Activated CD4-positive, alpha-beta memory T cell treated with anti-CD3 and anti-CD28 coated beads, Interleukin-2, amount 10 ng/mL, durations not matched to agents 7 days and 5 days (primary cell): ENCODE measurements at regions not wholly inside any gene's neighbourhood (a gene's known extent, or its start where the extent isn't known, plus 50 kb on each side); places are given as distances from the start of the nearest gene placed in this dataset.
"Not testable (repeated sequence)": the region's sequence is repeated elsewhere in the genome, so short reads cannot be mapped to it uniquely, and the experiment has no call there.

Experiments
- CTCF ChIA-PET: fragments of 350-600 bp; sonication (Branson Sonifier 250); formaldehyde crosslinking; loops from one replicate; lab custom pipeline; 2021; ENCODE audit warnings: antibody characterized with exemption, inconsistent platforms; lab: Charles Lee
- POLR2A ChIA-PET: fragments of 350-600 bp; sonication (Branson Sonifier 250); formaldehyde crosslinking; loops from one replicate; lab custom pipeline; 2021; ENCODE audit warnings: antibody characterized with exemption; lab: Charles Lee
- DNase-seq: peaks from one replicate; pipeline ENCODE4 v3.0.0-alpha.2; 2020
- H3K27ac Mint-ChIP-seq: one replicate; pipeline ENCODE4 v1.8.0; 2021; ENCODE audit warnings: mild to moderate bottlenecking, mixed read lengths
- H3K27me3 Mint-ChIP-seq: one replicate; pipeline ENCODE4 v1.8.0; 2021; ENCODE audit warnings: mixed read lengths
- H3K36me3 Mint-ChIP-seq: one replicate; pipeline ENCODE4 v1.8.0; 2021; ENCODE audit warnings: low read depth, mixed read lengths
- H3K4me1 Mint-ChIP-seq: one replicate; pipeline ENCODE4 v1.8.0; 2021; ENCODE audit warnings: mixed read lengths
- H3K4me3 Mint-ChIP-seq: one replicate; pipeline ENCODE4 v1.8.0; 2021; ENCODE audit warnings: mild to moderate bottlenecking, mixed read lengths
- H3K9me3 Mint-ChIP-seq: one replicate; pipeline ENCODE4 v1.8.0; 2021; ENCODE audit warnings: mixed read lengths

DNA sequence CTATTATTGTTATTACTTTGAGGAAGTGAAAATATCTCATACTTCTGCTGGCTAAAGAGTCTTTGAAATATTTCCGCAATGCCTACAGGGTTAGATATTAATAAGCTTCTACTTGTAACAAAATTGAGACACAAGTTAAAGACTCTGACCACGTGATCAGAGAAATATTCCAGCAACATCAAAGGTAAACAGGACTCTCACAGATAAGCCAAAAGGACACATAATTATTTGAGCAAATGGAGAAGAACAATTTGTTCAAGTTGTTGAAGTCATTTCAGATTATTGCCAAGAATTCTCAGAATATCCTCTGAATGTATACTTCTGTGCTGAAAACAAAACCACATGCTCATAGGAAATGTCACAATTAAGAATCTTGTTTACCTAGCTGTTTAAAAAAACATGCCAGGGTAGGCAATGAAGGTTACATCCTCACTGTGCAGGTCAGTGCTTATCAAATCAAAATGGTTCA lies 225.8 kb upstream of the ALCAM start:
- DNase-seq = no peak
- H3K36me3 Mint-ChIP-seq = no peaks in the 10 kb centered on the region
- H3K4me3 Mint-ChIP-seq = no peak overlapping the region
- no peak overlapping the region for H3K27ac Mint-ChIP-seq
- ChIA-PET POLR2A (no interaction called here), CTCF (no interaction called here)
- H3K4me1 Mint-ChIP-seq = no peaks in the 10 kb centered on the region
- no peaks in the 10 kb centered on the region for H3K9me3 Mint-ChIP-seq
- no peaks in the 10 kb centered on the region for H3K27me3 Mint-ChIP-seq

GRCh38 chr3:105144837-105145236 lies 221.9 kb upstream of the ALCAM start:
- Mint-ChIP-seq H3K27me3 (no peaks in the 10 kb centered on the region), H3K4me3 (no peak overlapping the region), H3K9me3 (no peaks in the 10 kb centered on the region), H3K36me3 (no peaks in the 10 kb centered on the region), H3K27ac (no peak overlapping the region), H3K4me1 (no peaks in the 10 kb centered on the region)
- ChIA-PET POLR2A (no interaction called here), CTCF (no interaction called here)
- no peak for DNase-seq

GRCh38 chr3:105145511-105145910 lies 221.2 kb upstream of the ALCAM start:
- no peak overlapping the region for H3K4me3 Mint-ChIP-seq
- DNase-seq = no peak
- no peak overlapping the region for H3K27ac Mint-ChIP-seq
- POLR2A ChIA-PET = no interaction called here
- no peaks in the 10 kb centered on the region for H3K27me3 Mint-ChIP-seq
- CTCF ChIA-PET = no interaction called here
- H3K36me3 Mint-ChIP-seq = no peaks in the 10 kb centered on the region
- no peaks in the 10 kb centered on the region for H3K4me1 Mint-ChIP-seq
- H3K9me3 Mint-ChIP-seq = no peaks in the 10 kb centered on the region

GRCh38 chr3:105149197-105149596 lies 217.5 kb upstream of the ALCAM start:
- POLR2A ChIA-PET, H3K4me3 Mint-ChIP-seq, H3K27me3 Mint-ChIP-seq, H3K4me1 Mint-ChIP-seq, H3K36me3 Mint-ChIP-seq, CTCF ChIA-PET, DNase-seq, H3K9me3 Mint-ChIP-seq, H3K27ac Mint-ChIP-seq: not testable (repeated sequence)

DNA sequence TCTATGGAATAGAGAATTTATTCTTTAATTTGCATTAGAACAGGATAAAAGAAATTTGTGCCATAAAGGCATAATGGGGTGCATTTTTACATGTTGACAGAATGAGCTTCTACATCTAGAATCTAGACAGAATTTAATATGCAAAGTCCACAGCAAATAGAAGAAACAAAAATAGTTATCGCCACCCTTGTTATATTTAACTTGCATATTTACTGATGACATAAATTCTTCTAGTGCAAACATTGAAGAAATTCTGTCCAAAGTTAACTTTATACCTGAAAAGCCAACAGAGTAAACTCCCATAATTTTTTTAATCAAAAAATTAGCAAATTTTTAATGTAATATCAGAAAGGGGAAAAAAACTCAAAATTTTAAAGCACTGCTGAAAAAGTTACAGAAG lies 213.7 kb upstream of the ALCAM start:
- DNase-seq = no peak
- Mint-ChIP-seq H3K27ac (no peak overlapping the region), H3K36me3 (no peaks in the 10 kb centered on the region), H3K4me3 (no peak overlapping the region), H3K4me1 (no peaks in the 10 kb centered on the region), H3K9me3 (no peaks in the 10 kb centered on the region), H3K27me3 (no peaks in the 10 kb centered on the region)
- CTCF ChIA-PET = no interaction called here
- POLR2A ChIA-PET = no interaction called here

DNA sequence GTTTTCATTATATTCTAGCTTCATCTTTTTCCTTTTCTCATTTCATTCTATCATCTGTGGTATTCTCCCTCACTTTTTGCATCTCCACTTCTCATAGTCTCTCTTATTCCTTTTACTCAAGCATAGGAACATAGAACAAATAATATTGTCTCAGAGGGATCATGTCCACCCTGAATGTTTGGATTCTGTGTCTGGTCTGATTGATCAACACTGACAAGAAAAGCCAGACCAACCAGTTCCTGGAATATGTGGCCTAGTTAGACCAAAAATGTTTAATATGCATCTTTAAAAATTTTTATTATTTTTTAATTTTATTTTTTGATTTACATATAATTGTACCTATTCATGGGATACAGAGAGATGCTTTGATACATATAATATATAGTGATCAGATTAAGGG lies 212.0 kb upstream of the ALCAM start:
- no peak for DNase-seq
- Mint-ChIP-seq H3K4me1 (no peaks in the 10 kb centered on the region), H3K27ac (no peak overlapping the region), H3K9me3 (no peaks in the 10 kb centered on the region), H3K36me3 (no peaks in the 10 kb centered on the region), H3K4me3 (no peak overlapping the region), H3K27me3 (no peaks in the 10 kb centered on the region)
- CTCF ChIA-PET = no interaction called here
- POLR2A ChIA-PET = no interaction called here

DNA sequence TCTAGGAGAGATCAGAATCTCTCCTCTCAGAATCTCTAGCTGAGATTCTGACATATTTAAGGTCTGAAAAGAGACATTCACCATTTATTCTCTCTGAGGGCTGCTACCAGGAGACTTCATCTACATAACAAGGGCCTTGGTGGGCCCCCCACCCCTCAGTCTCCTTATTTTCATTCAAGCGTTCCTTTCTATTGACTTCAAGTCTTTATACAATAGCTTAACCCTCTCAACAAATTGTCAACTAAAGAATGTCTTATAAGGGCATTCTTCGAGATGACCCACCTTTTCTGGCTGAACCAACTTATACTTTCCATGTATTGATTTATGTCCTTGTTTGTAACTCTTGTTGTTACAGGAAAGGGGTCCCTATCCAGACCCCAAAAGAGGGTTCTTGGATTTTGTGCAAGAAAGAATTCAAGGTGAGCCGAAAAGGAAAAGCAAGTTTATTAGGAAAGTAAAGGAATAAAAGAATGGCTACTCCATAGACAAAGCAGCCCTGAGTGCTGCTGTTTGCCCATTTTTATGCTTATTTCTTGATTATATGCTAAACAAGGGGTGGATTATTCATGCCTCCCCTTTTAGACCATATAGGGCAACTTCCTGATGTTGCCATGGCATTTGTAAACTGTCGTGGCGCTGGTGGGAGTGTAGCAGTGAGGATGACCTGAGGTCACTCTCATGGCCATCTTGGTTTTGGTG lies 209.5 kb upstream of the ALCAM start:
- no peaks in the 10 kb centered on the region for H3K4me1 Mint-ChIP-seq
- H3K36me3 Mint-ChIP-seq = no peaks in the 10 kb centered on the region
- H3K27me3 Mint-ChIP-seq = no peaks in the 10 kb centered on the region
- no peak overlapping the region for H3K27ac Mint-ChIP-seq
- no peak overlapping the region for H3K4me3 Mint-ChIP-seq
- DNase-seq = no peak
- H3K9me3 Mint-ChIP-seq = no peaks in the 10 kb centered on the region
- CTCF ChIA-PET = no interaction called here
- POLR2A ChIA-PET = no interaction called here

- DNase-seq = no peak
- H3K4me1 Mint-ChIP-seq = no peaks in the 10 kb centered on the region
- ChIA-PET POLR2A (no interaction called here), CTCF (no interaction called here)
- H3K27me3 Mint-ChIP-seq = no peaks in the 10 kb centered on the region
- no peak overlapping the region for H3K4me3 Mint-ChIP-seq
- no peaks in the 10 kb centered on the region for H3K9me3 Mint-ChIP-seq
- no peaks in the 10 kb centered on the region for H3K36me3 Mint-ChIP-seq
- no peak overlapping the region for H3K27ac Mint-ChIP-seq
These were observed 209.0 kb upstream of the ALCAM start for GRCh38 chr3:105157766-105158085.

DNA sequence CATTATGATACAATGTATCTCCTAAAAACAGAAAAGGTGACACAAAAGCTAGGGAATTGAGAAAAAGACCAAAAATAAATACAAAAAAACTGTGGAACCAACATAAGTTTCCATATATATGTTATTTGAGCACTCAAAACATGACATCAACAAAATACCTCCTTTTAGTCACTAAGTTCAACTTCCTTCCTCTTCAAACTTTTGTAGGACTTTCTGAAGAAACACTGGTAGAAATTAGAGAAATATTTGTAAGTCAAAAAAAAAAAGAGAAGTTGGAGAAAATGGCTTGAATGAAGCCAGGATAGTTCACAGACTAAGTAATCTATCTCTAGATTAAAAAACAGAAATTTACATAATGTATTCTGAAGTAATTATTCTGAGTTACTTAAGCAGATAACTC lies 208.4 kb upstream of the ALCAM start:
- CTCF ChIA-PET = no interaction called here

GRCh38 chr3:105162448-105162847 lies 204.3 kb upstream of the ALCAM start:
- no peak for DNase-seq
- H3K36me3 Mint-ChIP-seq = no peaks in the 10 kb centered on the region
- no peaks in the 10 kb centered on the region for H3K27me3 Mint-ChIP-seq
- POLR2A ChIA-PET = no interaction called here
- no peaks in the 10 kb centered on the region for H3K9me3 Mint-ChIP-seq
- no peak overlapping the region for H3K27ac Mint-ChIP-seq
- no peak overlapping the region for H3K4me3 Mint-ChIP-seq
- CTCF ChIA-PET = no interaction called here
- no peaks in the 10 kb centered on the region for H3K4me1 Mint-ChIP-seq

More for the DNA sequence above, 208.4 kb upstream of the ALCAM start:
- Mint-ChIP-seq H3K4me3 (no peak overlapping the region), H3K4me1 (no peaks in the 10 kb centered on the region), H3K27ac (no peak overlapping the region), H3K36me3 (no peaks in the 10 kb centered on the region), H3K27me3 (no peaks in the 10 kb centered on the region), H3K9me3 (no peaks in the 10 kb centered on the region)
- POLR2A ChIA-PET = no interaction called here
- DNase-seq = no peak

GRCh38 chr3:105166893-105167292 lies 199.8 kb upstream of the ALCAM start:
- CTCF ChIA-PET = no interaction called here
- no peaks in the 10 kb centered on the region for H3K36me3 Mint-ChIP-seq
- no peak overlapping the region for H3K4me3 Mint-ChIP-seq
- H3K27me3 Mint-ChIP-seq = no peaks in the 10 kb centered on the region
- DNase-seq = no peak
- H3K4me1 Mint-ChIP-seq = no peaks in the 10 kb centered on the region
- no peak overlapping the region for H3K27ac Mint-ChIP-seq
- POLR2A ChIA-PET = no interaction called here
- no peaks in the 10 kb centered on the region for H3K9me3 Mint-ChIP-seq

DNA sequence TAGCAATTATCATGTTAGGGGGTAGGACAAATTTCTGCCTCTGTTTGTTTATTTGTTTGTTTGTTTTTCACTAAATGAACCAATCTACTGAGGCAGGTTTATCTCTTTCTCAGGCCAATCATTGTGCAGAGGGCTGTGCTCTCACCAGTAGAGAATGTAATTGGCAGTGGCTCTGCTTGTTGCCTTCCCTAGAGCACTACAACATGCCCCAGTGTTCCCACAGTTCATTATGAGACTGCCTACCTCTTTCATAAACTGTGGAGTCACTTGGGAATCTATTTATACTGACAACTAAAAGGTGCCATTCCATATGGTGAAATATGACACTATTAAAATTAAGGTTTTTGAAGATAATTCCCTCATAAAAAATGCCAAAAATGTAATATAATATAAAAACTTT lies 196.3 kb upstream of the ALCAM start:
- no peaks in the 10 kb centered on the region for H3K36me3 Mint-ChIP-seq
- ChIA-PET CTCF (no interaction called here), POLR2A (no interaction called here)
- H3K4me3 Mint-ChIP-seq = no peak overlapping the region
- H3K27ac Mint-ChIP-seq = no peak overlapping the region
- H3K27me3 Mint-ChIP-seq = no peaks in the 10 kb centered on the region
- no peaks in the 10 kb centered on the region for H3K9me3 Mint-ChIP-seq
- no peak for DNase-seq
- no peaks in the 10 kb centered on the region for H3K4me1 Mint-ChIP-seq

DNA sequence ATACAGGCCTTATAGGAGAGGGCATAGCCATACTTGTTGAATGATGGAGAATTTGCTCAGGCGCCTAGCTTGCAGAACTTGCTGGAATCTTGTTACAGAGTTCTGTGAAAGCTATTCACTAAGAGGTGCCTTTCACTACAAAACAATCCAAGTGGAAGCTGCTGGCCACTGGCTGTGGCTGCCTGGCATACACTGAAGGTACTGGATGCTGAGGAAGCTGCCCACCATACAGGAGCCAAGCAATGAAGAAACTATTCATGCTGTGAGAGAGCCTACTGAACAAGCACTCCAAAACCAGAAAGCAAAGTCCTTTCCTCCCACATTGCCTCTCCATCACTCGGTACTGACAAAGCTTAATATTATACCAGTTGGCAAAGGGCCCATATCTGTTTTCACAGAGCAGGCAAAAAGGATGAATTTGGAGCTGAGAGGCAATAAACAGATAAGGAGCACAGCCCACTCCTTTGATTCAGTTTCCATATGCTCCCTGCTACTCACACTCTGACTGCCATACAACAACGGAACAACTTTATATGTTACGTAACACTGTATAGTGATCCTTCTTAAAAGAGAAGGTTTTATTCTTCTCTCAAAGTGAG lies 192.6 kb upstream of the ALCAM start:
- Mint-ChIP-seq H3K36me3 (no peaks in the 10 kb centered on the region), H3K27me3 (no peaks in the 10 kb centered on the region), H3K4me1 (no peaks in the 10 kb centered on the region), H3K9me3 (no peaks in the 10 kb centered on the region), H3K4me3 (no peak overlapping the region), H3K27ac (no peak overlapping the region)
- no peak for DNase-seq
- CTCF ChIA-PET = no interaction called here
- POLR2A ChIA-PET = no interaction called here

GRCh38 chr3:105177576-105177975 lies 189.1 kb upstream of the ALCAM start:
- H3K27me3 Mint-ChIP-seq = no peaks in the 10 kb centered on the region
- H3K36me3 Mint-ChIP-seq = no peaks in the 10 kb centered on the region
- CTCF ChIA-PET = no interaction called here
- H3K4me1 Mint-ChIP-seq = no peaks in the 10 kb centered on the region
- POLR2A ChIA-PET = no interaction called here
- no peaks in the 10 kb centered on the region for H3K9me3 Mint-ChIP-seq
- no peak overlapping the region for H3K4me3 Mint-ChIP-seq
- no peak for DNase-seq
- no peak overlapping the region for H3K27ac Mint-ChIP-seq
